ENCODE measurements at regions not wholly inside any gene's neighbourhood (a gene's known extent, or its start where the extent isn't known, plus 50 kb on each side); places are given as distances from the start of the nearest gene placed in this dataset.

DNA sequence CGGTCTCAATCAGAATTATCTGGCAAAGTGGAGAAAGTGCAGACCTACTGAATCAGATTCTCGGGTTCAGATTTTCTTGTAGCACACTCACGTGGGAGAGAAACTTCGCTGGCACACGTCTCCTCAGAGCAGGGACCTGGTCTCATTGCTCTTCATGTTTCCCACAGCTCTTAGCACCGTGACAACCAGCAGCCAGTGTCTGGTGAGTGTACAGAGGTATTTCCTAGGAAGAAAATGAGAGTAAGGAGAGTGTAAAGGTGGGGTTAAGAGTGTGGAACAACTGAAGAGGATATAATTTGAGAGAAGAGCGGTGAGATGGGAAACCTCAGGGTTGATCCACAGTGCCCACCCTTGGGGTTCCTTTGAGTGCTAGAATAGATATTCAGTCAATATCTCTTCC is 89.2 kb downstream of the ARF6 start (continued):
- TF ChIP-seq, protein P1, sequence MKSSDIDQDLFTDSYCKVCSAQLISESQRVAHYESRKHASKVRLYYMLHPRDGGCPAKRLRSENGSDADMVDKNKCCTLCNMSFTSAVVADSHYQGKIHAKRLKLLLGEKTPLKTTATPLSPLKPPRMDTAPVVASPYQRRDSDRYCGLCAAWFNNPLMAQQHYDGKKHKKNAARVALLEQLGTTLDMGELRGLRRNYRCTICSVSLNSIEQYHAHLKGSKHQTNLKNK (CRISPR knock-in tag; IDR thresholded peaks at IDR 0.05): no peak
- TF ChIP-seq ZNF423 (CRISPR knock-in tag; IDR thresholded peaks at IDR 0.05): no peak
- no peak for TF ChIP-seq CBFB (CRISPR knock-in tag; IDR thresholded peaks at IDR 0.05; ENCODE audit: low read depth)
- no peak for TF ChIP-seq CREM (CRISPR knock-in tag; IDR thresholded peaks at IDR 0.05)
- TF ChIP-seq ELF4 (CRISPR knock-in tag; IDR thresholded peaks at IDR 0.05; ENCODE audit: low read depth): no peak
- TF ChIP-seq, protein P2, sequence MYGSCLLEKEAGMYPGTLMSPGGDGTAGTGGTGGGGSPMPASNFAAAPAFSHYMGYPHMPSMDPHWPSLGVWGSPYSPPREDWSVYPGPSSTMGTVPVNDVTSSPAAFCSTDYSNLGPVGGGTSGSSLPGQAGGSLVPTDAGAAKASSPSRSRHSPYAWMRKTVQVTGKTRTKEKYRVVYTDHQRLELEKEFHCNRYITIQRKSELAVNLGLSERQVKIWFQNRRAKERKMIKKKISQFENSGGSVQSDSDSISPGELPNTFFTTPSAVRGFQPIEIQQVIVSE (CRISPR knock-in tag; IDR thresholded peaks at IDR 0.05; ENCODE audit: borderline replicate concordance): no peak
- TF ChIP-seq, protein P3, sequence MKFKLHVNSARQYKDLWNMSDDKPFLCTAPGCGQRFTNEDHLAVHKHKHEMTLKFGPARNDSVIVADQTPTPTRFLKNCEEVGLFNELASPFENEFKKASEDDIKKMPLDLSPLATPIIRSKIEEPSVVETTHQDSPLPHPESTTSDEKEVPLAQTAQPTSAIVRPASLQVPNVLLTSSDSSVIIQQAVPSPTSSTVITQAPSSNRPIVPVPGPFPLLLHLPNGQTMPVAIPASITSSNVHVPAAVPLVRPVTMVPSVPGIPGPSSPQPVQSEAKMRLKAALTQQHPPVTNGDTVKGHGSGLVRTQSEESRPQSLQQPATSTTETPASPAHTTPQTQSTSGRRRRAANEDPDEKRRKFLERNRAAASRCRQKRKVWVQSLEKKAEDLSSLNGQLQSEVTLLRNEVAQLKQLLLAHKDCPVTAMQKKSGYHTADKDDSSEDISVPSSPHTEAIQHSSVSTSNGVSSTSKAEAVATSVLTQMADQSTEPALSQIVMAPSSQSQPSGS (CRISPR knock-in tag; IDR thresholded peaks at IDR 0.05; ENCODE audit: borderline replicate concordance, low read depth): no peak
- TF ChIP-seq, protein P4, sequence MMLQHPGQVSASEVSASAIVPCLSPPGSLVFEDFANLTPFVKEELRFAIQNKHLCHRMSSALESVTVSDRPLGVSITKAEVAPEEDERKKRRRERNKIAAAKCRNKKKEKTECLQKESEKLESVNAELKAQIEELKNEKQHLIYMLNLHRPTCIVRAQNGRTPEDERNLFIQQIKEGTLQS (CRISPR knock-in tag; conservative IDR thresholded peaks at IDR 0.05): no peak
- no peak for TF ChIP-seq ZNF416 (CRISPR knock-in tag; IDR thresholded peaks at IDR 0.05)
- no peak for TF ChIP-seq SP1 (CRISPR knock-in tag; conservative IDR thresholded peaks at IDR 0.05)
- TF ChIP-seq NR2C2 (CRISPR knock-in tag; IDR thresholded peaks at IDR 0.05): no peak

DNA sequence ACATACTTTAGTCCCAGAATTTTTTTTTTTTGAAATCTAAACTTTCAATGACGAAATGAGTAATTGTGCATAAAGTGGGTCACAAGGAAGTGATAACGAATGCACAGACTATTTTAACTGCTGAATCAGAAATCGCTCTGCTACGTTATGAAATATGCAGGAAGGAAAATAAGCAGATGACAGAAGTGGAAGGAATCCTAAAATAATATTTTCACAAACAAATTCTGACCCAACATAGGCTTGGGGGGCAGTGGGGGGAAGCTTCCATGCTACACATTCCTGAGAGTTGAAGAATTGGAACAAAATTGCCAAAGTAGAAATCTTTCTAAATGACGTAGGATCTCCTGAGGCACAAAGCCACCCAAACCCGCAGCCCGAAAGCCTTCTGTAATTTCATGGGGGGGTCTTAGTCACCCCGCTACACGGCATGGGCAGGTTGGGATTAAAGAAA is 89.6 kb downstream of the ARF6 start:
- no peak for ATAC-seq
- Mint-ChIP-seq H3K27ac (no peak overlapping the region), H3K27me3 (ENCODE audit: low read depth) (no peaks in the 10 kb centered on the region; the same call in 1 of the 2 replicates), H3K36me3 (no peaks in the 10 kb centered on the region), H3K4me3 (no peak overlapping the region), H3K4me1 (peaks cover 6% of the 10 kb centered on the region), H3K9me3 (no peaks in the 10 kb centered on the region)
- CTCF ChIA-PET: interaction anchor here (0.7 kb wide), 1 partner anchor 35 kb away, joined by 3 read pairs; no protein-coding TSS in a partner anchor
- DNase-seq (ENCODE audit: low spot score): no peak
- TF ChIP-seq SP1 (CRISPR knock-in tag; conservative IDR thresholded peaks at IDR 0.05) (no peak), NR2C2 (CRISPR knock-in tag; IDR thresholded peaks at IDR 0.05) (no peak)
- TF ChIP-seq, protein P5, sequence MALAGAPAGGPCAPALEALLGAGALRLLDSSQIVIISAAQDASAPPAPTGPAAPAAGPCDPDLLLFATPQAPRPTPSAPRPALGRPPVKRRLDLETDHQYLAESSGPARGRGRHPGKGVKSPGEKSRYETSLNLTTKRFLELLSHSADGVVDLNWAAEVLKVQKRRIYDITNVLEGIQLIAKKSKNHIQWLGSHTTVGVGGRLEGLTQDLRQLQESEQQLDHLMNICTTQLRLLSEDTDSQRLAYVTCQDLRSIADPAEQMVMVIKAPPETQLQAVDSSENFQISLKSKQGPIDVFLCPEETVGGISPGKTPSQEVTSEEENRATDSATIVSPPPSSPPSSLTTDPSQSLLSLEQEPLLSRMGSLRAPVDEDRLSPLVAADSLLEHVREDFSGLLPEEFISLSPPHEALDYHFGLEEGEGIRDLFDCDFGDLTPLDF (CRISPR knock-in tag; IDR thresholded peaks at IDR 0.05): no peak
- TF ChIP-seq, protein P6, sequence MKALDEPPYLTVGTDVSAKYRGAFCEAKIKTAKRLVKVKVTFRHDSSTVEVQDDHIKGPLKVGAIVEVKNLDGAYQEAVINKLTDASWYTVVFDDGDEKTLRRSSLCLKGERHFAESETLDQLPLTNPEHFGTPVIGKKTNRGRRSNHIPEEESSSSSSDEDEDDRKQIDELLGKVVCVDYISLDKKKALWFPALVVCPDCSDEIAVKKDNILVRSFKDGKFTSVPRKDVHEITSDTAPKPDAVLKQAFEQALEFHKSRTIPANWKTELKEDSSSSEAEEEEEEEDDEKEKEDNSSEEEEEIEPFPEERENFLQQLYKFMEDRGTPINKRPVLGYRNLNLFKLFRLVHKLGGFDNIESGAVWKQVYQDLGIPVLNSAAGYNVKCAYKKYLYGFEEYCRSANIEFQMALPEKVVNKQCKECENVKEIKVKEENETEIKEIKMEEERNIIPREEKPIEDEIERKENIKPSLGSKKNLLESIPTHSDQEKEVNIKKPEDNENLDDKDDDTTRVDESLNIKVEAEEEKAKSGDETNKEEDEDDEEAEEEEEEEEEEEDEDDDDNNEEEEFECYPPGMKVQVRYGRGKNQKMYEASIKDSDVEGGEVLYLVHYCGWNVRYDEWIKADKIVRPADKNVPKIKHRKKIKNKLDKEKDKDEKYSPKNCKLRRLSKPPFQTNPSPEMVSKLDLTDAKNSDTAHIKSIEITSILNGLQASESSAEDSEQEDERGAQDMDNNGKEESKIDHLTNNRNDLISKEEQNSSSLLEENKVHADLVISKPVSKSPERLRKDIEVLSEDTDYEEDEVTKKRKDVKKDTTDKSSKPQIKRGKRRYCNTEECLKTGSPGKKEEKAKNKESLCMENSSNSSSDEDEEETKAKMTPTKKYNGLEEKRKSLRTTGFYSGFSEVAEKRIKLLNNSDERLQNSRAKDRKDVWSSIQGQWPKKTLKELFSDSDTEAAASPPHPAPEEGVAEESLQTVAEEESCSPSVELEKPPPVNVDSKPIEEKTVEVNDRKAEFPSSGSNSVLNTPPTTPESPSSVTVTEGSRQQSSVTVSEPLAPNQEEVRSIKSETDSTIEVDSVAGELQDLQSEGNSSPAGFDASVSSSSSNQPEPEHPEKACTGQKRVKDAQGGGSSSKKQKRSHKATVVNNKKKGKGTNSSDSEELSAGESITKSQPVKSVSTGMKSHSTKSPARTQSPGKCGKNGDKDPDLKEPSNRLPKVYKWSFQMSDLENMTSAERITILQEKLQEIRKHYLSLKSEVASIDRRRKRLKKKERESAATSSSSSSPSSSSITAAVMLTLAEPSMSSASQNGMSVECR (CRISPR knock-in tag; IDR thresholded peaks at IDR 0.05; ENCODE audit: borderline replicate concordance): no peak
- TF ChIP-seq, protein P7, sequence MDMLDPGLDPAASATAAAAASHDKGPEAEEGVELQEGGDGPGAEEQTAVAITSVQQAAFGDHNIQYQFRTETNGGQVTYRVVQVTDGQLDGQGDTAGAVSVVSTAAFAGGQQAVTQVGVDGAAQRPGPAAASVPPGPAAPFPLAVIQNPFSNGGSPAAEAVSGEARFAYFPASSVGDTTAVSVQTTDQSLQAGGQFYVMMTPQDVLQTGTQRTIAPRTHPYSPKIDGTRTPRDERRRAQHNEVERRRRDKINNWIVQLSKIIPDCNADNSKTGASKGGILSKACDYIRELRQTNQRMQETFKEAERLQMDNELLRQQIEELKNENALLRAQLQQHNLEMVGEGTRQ (CRISPR knock-in tag; IDR thresholded peaks at IDR 0.05): no peak
- TF ChIP-seq, protein P8, sequence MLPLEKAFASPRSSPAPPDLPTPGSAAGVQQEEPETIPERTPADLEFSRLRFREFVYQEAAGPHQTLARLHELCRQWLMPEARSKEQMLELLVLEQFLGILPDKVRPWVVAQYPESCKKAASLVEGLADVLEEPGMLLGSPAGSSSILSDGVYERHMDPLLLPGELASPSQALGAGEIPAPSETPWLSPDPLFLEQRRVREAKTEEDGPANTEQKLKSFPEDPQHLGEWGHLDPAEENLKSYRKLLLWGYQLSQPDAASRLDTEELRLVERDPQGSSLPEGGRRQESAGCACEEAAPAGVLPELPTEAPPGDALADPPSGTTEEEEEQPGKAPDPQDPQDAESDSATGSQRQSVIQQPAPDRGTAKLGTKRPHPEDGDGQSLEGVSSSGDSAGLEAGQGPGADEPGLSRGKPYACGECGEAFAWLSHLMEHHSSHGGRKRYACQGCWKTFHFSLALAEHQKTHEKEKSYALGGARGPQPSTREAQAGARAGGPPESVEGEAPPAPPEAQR (CRISPR knock-in tag; IDR thresholded peaks at IDR 0.05): no peak
- TF ChIP-seq, protein P9, sequence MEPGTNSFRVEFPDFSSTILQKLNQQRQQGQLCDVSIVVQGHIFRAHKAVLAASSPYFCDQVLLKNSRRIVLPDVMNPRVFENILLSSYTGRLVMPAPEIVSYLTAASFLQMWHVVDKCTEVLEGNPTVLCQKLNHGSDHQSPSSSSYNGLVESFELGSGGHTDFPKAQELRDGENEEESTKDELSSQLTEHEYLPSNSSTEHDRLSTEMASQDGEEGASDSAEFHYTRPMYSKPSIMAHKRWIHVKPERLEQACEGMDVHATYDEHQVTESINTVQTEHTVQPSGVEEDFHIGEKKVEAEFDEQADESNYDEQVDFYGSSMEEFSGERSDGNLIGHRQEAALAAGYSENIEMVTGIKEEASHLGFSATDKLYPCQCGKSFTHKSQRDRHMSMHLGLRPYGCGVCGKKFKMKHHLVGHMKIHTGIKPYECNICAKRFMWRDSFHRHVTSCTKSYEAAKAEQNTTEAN (CRISPR knock-in tag; IDR thresholded peaks at IDR 0.05): no peak
- POLR2A ChIA-PET: interaction anchor here (0.7 kb wide), 1 partner anchor 237 kb away, joined by 6 read pairs; no protein-coding TSS in a partner anchor
